ENCODE measurements at regions not wholly inside any gene's neighbourhood (a gene's known extent, or its start where the extent isn't known, plus 50 kb on each side); places are given as distances from the start of the nearest gene placed in this dataset.

- POLR2A ChIA-PET (ENCODE audit: unreplicated experiment), result interaction anchor here (0.6 kb wide), 1 partner anchor 97 kb away, joined by 9 read pairs; no protein-coding TSS in a partner anchor
- Histone ChIP-seq H3K27ac (no peak overlapping the region), H3K79me2 (ENCODE audit: low read depth) (no peaks in the 10 kb centered on the region), H3K4me1 (replicated peaks; ENCODE audit: insufficient read depth) (no peaks in the 10 kb centered on the region), H3K4me2 (no peak overlapping the region), H4K20me1 (ENCODE audit: insufficient read depth) (no peaks in the 10 kb centered on the region), H3K27me3 (ENCODE audit: insufficient read depth, low read depth) (no peaks in the 10 kb centered on the region), H3K9me3 (ENCODE audit: insufficient read depth, low read depth) (no peaks in the 10 kb centered on the region), H3F3A (ENCODE audit: insufficient read depth, low read depth) (no peaks in the 10 kb centered on the region), H3K9me2 (ENCODE audit: insufficient read depth) (no peaks in the 10 kb centered on the region), H2AFZ (no peak overlapping the region), H3K4me3 (no peak overlapping the region), H3K36me3 (ENCODE audit: low read depth) (no peaks in the 10 kb centered on the region)
- no TSS peak for BruUV-seq (replicated peaks)
- CTCF ChIA-PET, result no interaction called here
- no peak for DNase-seq
- intact Hi-C loops (cut with micrococcal nuclease; ENCODE audit: unreplicated experiment), result no loop called here
- TF ChIP-seq CTCF (conservative IDR thresholded peaks at IDR 0.05) (no peak), EZH2 (IDR thresholded peaks at IDR 0.05; ENCODE audit: low read depth) (no peak)
Measured at GRCh38 chr4:13215560-13215959, 268.6 kb downstream of the RAB28 start.

GRCh38 chr4:13212936-13213335 lies 271.2 kb downstream of the RAB28 start:
- H3K36me3 ChIP-seq (ENCODE audit: low read depth), result no peaks in the 10 kb centered on the region
- no peaks in the 10 kb centered on the region for H3F3A ChIP-seq (ENCODE audit: insufficient read depth, low read depth)
- H3K4me3 ChIP-seq, result no peak overlapping the region
- H3K9me3 ChIP-seq (ENCODE audit: insufficient read depth, low read depth), result no peaks in the 10 kb centered on the region
- no peak overlapping the region for H3K4me2 ChIP-seq
- H3K79me2 ChIP-seq (ENCODE audit: low read depth), result no peaks in the 10 kb centered on the region
- CTCF ChIA-PET, result no interaction called here
- H2AFZ ChIP-seq, result no peak overlapping the region
- DNase-seq, result no peak
- no peaks in the 10 kb centered on the region for H3K4me1 ChIP-seq (replicated peaks; ENCODE audit: insufficient read depth)
- H3K27me3 ChIP-seq (ENCODE audit: insufficient read depth, low read depth), result no peaks in the 10 kb centered on the region
- intact Hi-C loops (cut with micrococcal nuclease; ENCODE audit: unreplicated experiment), result no loop called here
- no peak overlapping the region for H3K27ac ChIP-seq
- POLR2A ChIA-PET (ENCODE audit: unreplicated experiment), result no interaction called here
- H3K9me2 ChIP-seq (ENCODE audit: insufficient read depth), result no peaks in the 10 kb centered on the region
- no peaks in the 10 kb centered on the region for H4K20me1 ChIP-seq (ENCODE audit: insufficient read depth)
- TF ChIP-seq EZH2 (IDR thresholded peaks at IDR 0.05; ENCODE audit: low read depth) (no peak), CTCF (conservative IDR thresholded peaks at IDR 0.05) (no peak)
- BruUV-seq (replicated peaks), result no TSS peak

- Histone ChIP-seq H3K4me2 (no peak overlapping the region), H3K4me1 (replicated peaks; ENCODE audit: insufficient read depth) (no peaks in the 10 kb centered on the region), H3F3A (ENCODE audit: insufficient read depth, low read depth) (no peaks in the 10 kb centered on the region), H4K20me1 (ENCODE audit: insufficient read depth) (no peaks in the 10 kb centered on the region), H3K36me3 (ENCODE audit: low read depth) (no peaks in the 10 kb centered on the region), H3K9me2 (ENCODE audit: insufficient read depth) (no peaks in the 10 kb centered on the region), H2AFZ (no peak overlapping the region), H3K4me3 (no peak overlapping the region), H3K27me3 (ENCODE audit: insufficient read depth, low read depth) (no peaks in the 10 kb centered on the region), H3K27ac (no peak overlapping the region), H3K9me3 (ENCODE audit: insufficient read depth, low read depth) (no peaks in the 10 kb centered on the region), H3K79me2 (ENCODE audit: low read depth) (no peaks in the 10 kb centered on the region)
- TF ChIP-seq EZH2 (IDR thresholded peaks at IDR 0.05; ENCODE audit: low read depth), result no peak
- no peak for TF ChIP-seq CTCF (conservative IDR thresholded peaks at IDR 0.05)
- POLR2A ChIA-PET (ENCODE audit: unreplicated experiment), result no interaction called here
- intact Hi-C loops (cut with micrococcal nuclease; ENCODE audit: unreplicated experiment), result no loop called here
- no TSS peak for BruUV-seq (replicated peaks)
- DNase-seq, result no peak
- CTCF ChIA-PET, result no interaction called here
Measured at GRCh38 chr4:13209600-13209999, 274.5 kb downstream of the RAB28 start.

Data from PC-9 (cell line).